SK-N-SH (cell line): ENCODE measurements at regions not wholly inside any gene's neighbourhood (a gene's known extent, or its start where the extent isn't known, plus 50 kb on each side); places are given as distances from the start of the nearest gene placed in this dataset.
A peak's percentile ranks its signal among the peaks of the same experiment; 100 is the strongest.

ENCODE experiments used
- CTCF ChIA-PET: fragments of 300-600, 350-600 bp; formaldehyde crosslinking; extraction: SDS; loops from one replicate; lab custom pipeline; 2021; lab: Yijun Ruan, JAX
- POLR2A ChIA-PET: fragments of 350-600 bp; sonication (Branson Sonifier 250); formaldehyde crosslinking; extraction: SDS; loops from one replicate; lab custom pipeline; 2020; ENCODE audit warnings: antibody characterized with exemption, inconsistent platforms; lab: Yijun Ruan, JAX
- DNase-seq: peaks from one replicate; pipeline ENCODE4 v3.0.0; 2012
- H2AFZ ChIP-seq: fragments of 200-600 bp; sonication (generic); 2 replicates; pipeline ENCODE4 v1.8.1; 2016; ENCODE audit warnings: antibody characterized with exemption, mild to moderate bottlenecking, low read depth
- H3F3A ChIP-seq: fragments of 200-600 bp; sonication (generic); replicated peaks from 2 replicates; pipeline ENCODE3; 2016; ENCODE audit warnings: antibody characterized with exemption, mild to moderate bottlenecking; ENCODE audit not compliant: insufficient read depth
- H3K27ac ChIP-seq, 2 experiments: fragments of 200-500 bp in 1 of 2; fragments of 200-600 bp in 1 of 2; sonication (Bioruptor generic) in 1 of 2; sonication (generic), shearing (Covaris generic) in 1 of 2; 2 replicates each; pipeline versions ENCODE4 v1.5.1 to v1.6.1; 2014 to 2016; ENCODE audit warnings: low read depth in 2 of 2, inconsistent platforms in 1 of 2, low read length in 1 of 2, mild to moderate bottlenecking in 1 of 2, mixed read lengths in 1 of 2
- H3K27me3 ChIP-seq: fragments of 200-600 bp; sonication (generic), shearing (Covaris generic); 2 replicates; pipeline ENCODE4 v1.6.1; 2016; ENCODE audit warnings: mixed run types; ENCODE audit not compliant: insufficient read depth
- H3K36me3 ChIP-seq, 2 experiments: fragments of 200-500 bp in 1 of 2; fragments of 200-600 bp in 1 of 2; sonication (Bioruptor generic) in 1 of 2; sonication (generic) in 1 of 2; replicated peaks in 1 of 2; 2 replicates each; pipeline versions ENCODE3 to v1.5.1; 2014 to 2016; ENCODE audit warnings: low read length in 1 of 2, mild to moderate bottlenecking in 1 of 2; ENCODE audit not compliant: insufficient read depth in 2 of 2, control insufficient read depth in 1 of 2
- H3K4me1 ChIP-seq, 2 experiments: fragments of 200-500 bp in 1 of 2; fragments of 200-600 bp in 1 of 2; sonication (Bioruptor generic) in 1 of 2; sonication (generic), shearing (Covaris generic) in 1 of 2; 2 replicates each; pipeline versions ENCODE4 v1.5.1 to v1.6.1; 2014 to 2016; ENCODE audit warnings: low read depth in 1 of 2, low read length in 1 of 2, mixed run types in 1 of 2; ENCODE audit not compliant: insufficient read depth in 2 of 2, control insufficient read depth in 1 of 2
- H3K4me2 ChIP-seq: fragments of 200-600 bp; sonication (generic), shearing (Covaris generic); 2 replicates; pipeline ENCODE4 v1.6.1; 2017; ENCODE audit warnings: mixed run types
- H3K4me3 ChIP-seq, 2 experiments: fragments of 200-500 bp in 1 of 2; fragments of 200-600 bp in 1 of 2; sonication (Bioruptor generic) in 1 of 2; sonication (generic), shearing (Covaris generic) in 1 of 2; 2 replicates each; pipeline versions ENCODE4 v1.5.1 to v1.8.1; 2014 to 2016; ENCODE audit warnings: low read depth in 2 of 2, inconsistent platforms in 1 of 2, low read length in 1 of 2, mild to moderate bottlenecking in 1 of 2, mixed read lengths in 1 of 2, moderate library complexity in 1 of 2
- H3K79me2 ChIP-seq: fragments of 200-600 bp; sonication (generic); 2 replicates; pipeline ENCODE4 v1.8.1; 2017; ENCODE audit warnings: mild to moderate bottlenecking; ENCODE audit not compliant: insufficient read depth
- H3K9ac ChIP-seq: fragments of 200-600 bp; sonication (generic); 2 replicates; pipeline ENCODE4 v1.6.1; 2017; ENCODE audit warnings: mixed run types
- H3K9me2 ChIP-seq: fragments of 200-600 bp; sonication (generic); 2 replicates; pipeline ENCODE4 v1.6.1; 2017; ENCODE audit warnings: mixed run types
- H3K9me3 ChIP-seq: fragments of 200-600 bp; sonication (generic); 2 replicates; pipeline ENCODE4 v1.6.1; 2017; ENCODE audit warnings: mixed run types, mild to moderate bottlenecking, moderate library complexity
- H4K20me1 ChIP-seq: fragments of 200-600 bp; sonication (generic); 2 replicates; pipeline ENCODE4 v1.6.1; 2017; ENCODE audit warnings: mild to moderate bottlenecking, mixed run types; ENCODE audit not compliant: insufficient read depth
- CTCF ChIP-seq: fragments of 200-600 bp; sonication (generic); IDR thresholded peaks from 2 replicates; pipeline ENCODE4 v1.6.1; 2017; ENCODE audit warnings: antibody characterized with exemption, mild to moderate bottlenecking, moderate library complexity
- FOXM1 ChIP-seq: IDR thresholded peaks from 2 replicates; pipeline ENCODE4 v1.4.0; 2012; ENCODE audit warnings: low read depth, mild to moderate bottlenecking
- MXI1 ChIP-seq: IDR thresholded peaks from 2 replicates; pipeline ENCODE4 v1.6.1; 2012; ENCODE audit warnings: mild to moderate bottlenecking, low read depth, low read length, improper control_type of control experiment
- NFIC ChIP-seq: IDR thresholded peaks from 2 replicates; pipeline ENCODE4 v1.4.0; 2012; ENCODE audit warnings: borderline replicate concordance
- RAD21 ChIP-seq: IDR thresholded peaks from 2 replicates; pipeline ENCODE4 v1.6.1; 2012; ENCODE audit warnings: mild to moderate bottlenecking, low read length
- REST ChIP-seq: IDR thresholded peaks from 2 replicates; pipeline ENCODE4 v1.6.1; 2012; ENCODE audit warnings: mild to moderate bottlenecking, low read depth, low read length, moderate library complexity
- RFX5 ChIP-seq: IDR thresholded peaks from 2 replicates; pipeline ENCODE4 v1.6.1; 2012; ENCODE audit warnings: mild to moderate bottlenecking, improper control_type of control experiment, low read length
- SMC3 ChIP-seq: IDR thresholded peaks from 2 replicates; pipeline ENCODE4 v1.6.1; 2012; ENCODE audit warnings: low read depth, low read length, improper control_type of control experiment
- USF1 ChIP-seq: IDR thresholded peaks from 2 replicates; pipeline ENCODE4 v1.4.0; 2012; ENCODE audit warnings: low read depth, borderline replicate concordance
- WGBS: methylation state at CpG from one replicate; pipeline ENCODE4 v1.1.6; 2017; ENCODE audit warnings: low lambda C conversion rate; 5-methylcytosine and 5-hydroxymethylcytosine counted together

GRCh38 chr2:78861546-78861945 is 164.0 kb upstream of the REG3G start:
- Histone ChIP-seq H4K20me1 (no peaks in the 10 kb centered on the region), H3K9me2 (no peaks in the 10 kb centered on the region), H3F3A (no peaks in the 10 kb centered on the region), H2AFZ (no peak overlapping the region), H3K4me2 (no peak overlapping the region), H3K79me2 (no peaks in the 10 kb centered on the region), H3K9me3 (no peaks in the 10 kb centered on the region), H3K27me3 (no peaks in the 10 kb centered on the region), H3K4me1 (no peaks in the 10 kb centered on the region), H3K9ac (no peak overlapping the region), H3K4me3 (no peak overlapping the region; a peak in 1 of 4 replicates), H3K36me3 (no peaks in the 10 kb centered on the region), H3K27ac (no peak overlapping the region)
- ChIA-PET POLR2A (no interaction called here), CTCF (interaction anchor here (0.8 to 1.2 kb wide), 4 partner anchors 9 to 36 kb away, joined by 3 to 7 read pairs (median 3); no protein-coding TSS in a partner anchor)
- TF ChIP-seq CTCF, result peak; percentile 49
- peak; percentile 51 for TF ChIP-seq RAD21
- TF ChIP-seq MXI1, result no peak
- TF ChIP-seq NFIC, result no peak
- no peak for TF ChIP-seq FOXM1
- no peak for TF ChIP-seq RFX5
- no peak for TF ChIP-seq USF1
- peak; percentile 16 for DNase-seq
- 57% methylated on average over 6 of the region's 6 CpGs for WGBS

GRCh38 chr2:78864205-78864604 is 161.3 kb upstream of the REG3G start:
- ChIA-PET POLR2A (no interaction called here), CTCF (interaction anchor here (0.6 kb wide), 1 partner anchor 262 kb away, joined by 3 read pairs; no protein-coding TSS in a partner anchor)
- Histone ChIP-seq H3F3A (no peaks in the 10 kb centered on the region), H2AFZ (no peak overlapping the region), H3K4me3 (no peak overlapping the region), H3K27ac (no peak overlapping the region), H3K36me3 (no peaks in the 10 kb centered on the region), H3K9me3 (no peaks in the 10 kb centered on the region), H3K9me2 (no peaks in the 10 kb centered on the region), H3K4me1 (no peaks in the 10 kb centered on the region), H3K79me2 (no peaks in the 10 kb centered on the region), H4K20me1 (no peaks in the 10 kb centered on the region), H3K27me3 (no peaks in the 10 kb centered on the region), H3K9ac (no peak overlapping the region), H3K4me2 (no peak overlapping the region)
- TF ChIP-seq SMC3 (no peak), CTCF (no peak), REST (no peak)
- DNase-seq, result no peak
- 38% methylated on average over 3 of the region's 3 CpGs for WGBS
